H9 (cell line): ENCODE measurements at regions not wholly inside any gene's neighbourhood (a gene's known extent, or its start where the extent isn't known, plus 50 kb on each side); places are given as distances from the start of the nearest gene placed in this dataset.

Experiments
- DNase-seq: peaks from one replicate; pipeline ENCODE4 v3.0.0-alpha.2; 2017
- H2AFZ ChIP-seq: one replicate; pipeline ENCODE4 v1.6.1; 2013; ENCODE audit warnings: mild to moderate bottlenecking, low read length, control low read depth, moderate library complexity
- H2AK5ac ChIP-seq: 2 replicates; pipeline ENCODE4 v1.6.1; 2013; ENCODE audit warnings: low read length, control low read depth, mixed read lengths; ENCODE audit not compliant: insufficient read length
- H2BK120ac ChIP-seq: one replicate; pipeline ENCODE4 v1.6.1; 2013; ENCODE audit warnings: low read depth, mild to moderate bottlenecking, low read length, control low read depth, inconsistent platforms; ENCODE audit not compliant: poor library complexity, severe bottlenecking
- H2BK12ac ChIP-seq: 2 replicates; pipeline ENCODE4 v1.6.1; 2013; ENCODE audit warnings: low read length, control low read depth, mixed read lengths, low read depth; ENCODE audit not compliant: insufficient read length
- H2BK15ac ChIP-seq: 2 replicates; pipeline ENCODE4 v1.6.1; 2013; ENCODE audit warnings: low read depth, low read length, control low read depth
- H2BK20ac ChIP-seq: one replicate; pipeline ENCODE4 v1.6.1; 2013; ENCODE audit warnings: low read depth, mild to moderate bottlenecking, low read length, control low read depth, inconsistent platforms; ENCODE audit not compliant: poor library complexity, severe bottlenecking
- H2BK5ac ChIP-seq: 2 replicates; pipeline ENCODE4 v1.6.1; 2013; ENCODE audit warnings: low read length, control low read depth, mixed read lengths; ENCODE audit not compliant: insufficient read length
- H3K14ac ChIP-seq: 2 replicates; pipeline ENCODE4 v1.6.1; 2013; ENCODE audit warnings: low read length, control low read depth; ENCODE audit not compliant: insufficient read depth
- H3K18ac ChIP-seq: 2 replicates; pipeline ENCODE4 v1.6.1; 2013; ENCODE audit warnings: low read depth, mild to moderate bottlenecking, mixed read lengths, low read length, control low read depth; ENCODE audit not compliant: insufficient read length
- H3K23ac ChIP-seq: 2 replicates; pipeline ENCODE4 v1.6.1; 2013; ENCODE audit warnings: low read length, control low read depth, mixed read lengths, low read depth; ENCODE audit not compliant: insufficient read length
- H3K23me2 ChIP-seq: 2 replicates; pipeline ENCODE4 v1.6.1; 2013; ENCODE audit warnings: low read depth, mild to moderate bottlenecking, mixed read lengths, low read length, control low read depth; ENCODE audit not compliant: insufficient read length, poor library complexity, severe bottlenecking
- H3K27ac ChIP-seq: 2 replicates; pipeline ENCODE4 v1.5.1; 2013; ENCODE audit warnings: low read length, control low read depth, mixed read lengths, low read depth; ENCODE audit not compliant: insufficient read length
- H3K27me3 ChIP-seq: 2 replicates; pipeline ENCODE4 v1.6.1; 2013; ENCODE audit warnings: low read length, control low read depth, inconsistent platforms; ENCODE audit not compliant: insufficient read depth
- H3K4ac ChIP-seq: 2 replicates; pipeline ENCODE4 v1.6.1; 2013; ENCODE audit warnings: low read depth, mild to moderate bottlenecking, control low read depth, inconsistent platforms, low read length, moderate library complexity
- H3K4me1 ChIP-seq: 2 replicates; pipeline ENCODE4 v1.6.1; 2013; ENCODE audit warnings: low read length, control low read depth, inconsistent platforms; ENCODE audit not compliant: insufficient read depth
- H3K4me2 ChIP-seq: 2 replicates; pipeline ENCODE4 v1.6.1; 2013; ENCODE audit warnings: low read length, control low read depth, mixed read lengths; ENCODE audit not compliant: insufficient read length, insufficient read depth
- H3K56ac ChIP-seq: 2 replicates; pipeline ENCODE4 v1.6.1; 2013; ENCODE audit warnings: low read depth, mild to moderate bottlenecking, mixed read lengths, low read length, control low read depth; ENCODE audit not compliant: insufficient read length
- H3K79me1 ChIP-seq: 2 replicates; pipeline ENCODE4 v1.6.1; 2013; ENCODE audit warnings: low read depth, mild to moderate bottlenecking, moderate library complexity, low read length, control low read depth, inconsistent platforms; ENCODE audit not compliant: insufficient read depth, poor library complexity, severe bottlenecking
- H3K79me2 ChIP-seq: 2 replicates; pipeline ENCODE4 v1.6.1; 2013; ENCODE audit warnings: low read length, control low read depth, inconsistent platforms; ENCODE audit not compliant: insufficient read depth
- H3K9ac ChIP-seq: 2 replicates; pipeline ENCODE4 v1.6.1; 2013; ENCODE audit warnings: low read length, control low read depth, mixed read lengths; ENCODE audit not compliant: insufficient read length; ENCODE audit errors: extremely low read depth
- H3K9me3 ChIP-seq: one replicate; pipeline ENCODE4 v1.6.1; 2013; ENCODE audit warnings: low read depth, low read length, inconsistent platforms; ENCODE audit not compliant: control insufficient read depth
- H3T11ph ChIP-seq: one replicate; pipeline ENCODE4 v1.6.1; 2013; ENCODE audit warnings: mild to moderate bottlenecking, low read length, control low read depth, inconsistent platforms
- H4K20me1 ChIP-seq: one replicate; pipeline ENCODE4 v1.6.1; 2013; ENCODE audit not compliant: control insufficient read depth, insufficient read length, insufficient read depth
- H4K5ac ChIP-seq: 2 replicates; pipeline ENCODE4 v1.6.1; 2013; ENCODE audit warnings: low read depth, mild to moderate bottlenecking, mixed read lengths, low read length, control low read depth; ENCODE audit not compliant: insufficient read length
- H4K8ac ChIP-seq: replicated peaks from 2 replicates; pipeline ENCODE4 v1.6.1; 2013; ENCODE audit warnings: low read length, control low read depth, mixed read lengths, low read depth; ENCODE audit not compliant: insufficient read length
- H4K91ac ChIP-seq: 2 replicates; pipeline ENCODE4 v1.6.1; 2013; ENCODE audit warnings: low read depth, mild to moderate bottlenecking, moderate library complexity, mixed read lengths, low read length, control low read depth; ENCODE audit not compliant: insufficient read length
- H3K27ac Mint-ChIP-seq, 3 experiments: 2 replicates in 2 of 3; 3 replicates in 1 of 3; pipeline ENCODE4 v1.8.0; 2020 to 2021; ENCODE audit warnings: mixed read lengths in 3 of 3, mild to moderate bottlenecking in 1 of 3, moderate library complexity in 1 of 3
- H3K27me3 Mint-ChIP-seq: 2 replicates; pipeline ENCODE4 v1.8.0; 2021; ENCODE audit warnings: low read depth, mild to moderate bottlenecking, moderate library complexity, mixed read lengths
- H3K36me3 Mint-ChIP-seq, 3 experiments: 2 replicates in 2 of 3; 3 replicates in 1 of 3; pipeline ENCODE4 v1.8.0; 2020 to 2021; ENCODE audit warnings: low read depth in 3 of 3, mixed read lengths in 3 of 3; ENCODE audit not compliant: insufficient read depth in 1 of 3
- H3K4me1 Mint-ChIP-seq, 2 experiments: 2 replicates each; pipeline ENCODE4 v1.8.0; 2020; ENCODE audit warnings: mixed read lengths in 2 of 2
- H3K4me3 Mint-ChIP-seq, 2 experiments: 2 replicates in 1 of 2; 3 replicates in 1 of 2; pipeline ENCODE4 v1.8.0; 2020 to 2021; ENCODE audit warnings: mild to moderate bottlenecking in 2 of 2, mixed read lengths in 2 of 2, moderate library complexity in 1 of 2
- H3K9me3 Mint-ChIP-seq, 2 experiments: 2 replicates in 1 of 2; 3 replicates in 1 of 2; pipeline ENCODE4 v1.8.0; 2020; ENCODE audit warnings: mild to moderate bottlenecking in 2 of 2, mixed read lengths in 2 of 2, moderate library complexity in 1 of 2
- WGBS: extraction: QIAGEN DNeasy Blood & Tissue Kit; methylation state at CpG from one replicate; pipeline ENCODE4 v1.1.7; 2013; ENCODE audit warnings: missing lambda C conversion rate, low lambda C conversion rate, mixed read lengths; ENCODE audit not compliant: insufficient read length; ENCODE audit errors: extremely low coverage; 5-methylcytosine and 5-hydroxymethylcytosine counted together
- TF ChIP-seq, protein P1 (sequence below): fragments of 200-600 bp; sonication (generic); conservative IDR thresholded peaks from 3 replicates; pipeline ENCODE4 v1.8.0; 2021; ENCODE audit warnings: antibody characterized with exemption, mild to moderate bottlenecking

GRCh38 chrX:95878874-95879273 is 805.8 kb upstream of the DIAPH2 start:
- H3K79me1 ChIP-seq, result no peaks in the 10 kb centered on the region
- H4K8ac ChIP-seq, result no peak overlapping the region
- WGBS, result no CpG with 5 or more reads among the region's 4 CpGs
- no peak overlapping the region for H2AK5ac ChIP-seq
- H3T11ph ChIP-seq, result no peak overlapping the region
- H2BK120ac ChIP-seq, result no peak overlapping the region
- no peak overlapping the region for H2BK20ac ChIP-seq
- H3K9ac ChIP-seq, result no peak overlapping the region
- H2BK12ac ChIP-seq, result no peak overlapping the region
- H3K23ac ChIP-seq, result no peak overlapping the region
- H2AFZ ChIP-seq, result no peak overlapping the region
- no peak overlapping the region for H2BK5ac ChIP-seq
- no peaks in the 10 kb centered on the region for H3K4me1 ChIP-seq
- no peaks in the 10 kb centered on the region for H3K9me3 ChIP-seq
- no peak overlapping the region for H3K14ac ChIP-seq
- H3K56ac ChIP-seq, result no peak overlapping the region
- H3K27me3 ChIP-seq, result no peaks in the 10 kb centered on the region
- Mint-ChIP-seq H3K27ac (no peak overlapping the region), H3K4me3 (no peak overlapping the region), H3K27me3 (no peaks in the 10 kb centered on the region), H3K36me3 (no peaks in the 10 kb centered on the region), H3K9me3 (peaks cover 0 to 8% of the 10 kb centered on the region in 2 experiments; a peak in 4 of 5 replicates), H3K4me1 (no peaks in the 10 kb centered on the region)
- no peaks in the 10 kb centered on the region for H3K23me2 ChIP-seq
- H4K5ac ChIP-seq, result no peak overlapping the region
- no peak overlapping the region for H3K27ac ChIP-seq
- H3K4ac ChIP-seq, result no peak overlapping the region
- TF ChIP-seq, protein P1, sequence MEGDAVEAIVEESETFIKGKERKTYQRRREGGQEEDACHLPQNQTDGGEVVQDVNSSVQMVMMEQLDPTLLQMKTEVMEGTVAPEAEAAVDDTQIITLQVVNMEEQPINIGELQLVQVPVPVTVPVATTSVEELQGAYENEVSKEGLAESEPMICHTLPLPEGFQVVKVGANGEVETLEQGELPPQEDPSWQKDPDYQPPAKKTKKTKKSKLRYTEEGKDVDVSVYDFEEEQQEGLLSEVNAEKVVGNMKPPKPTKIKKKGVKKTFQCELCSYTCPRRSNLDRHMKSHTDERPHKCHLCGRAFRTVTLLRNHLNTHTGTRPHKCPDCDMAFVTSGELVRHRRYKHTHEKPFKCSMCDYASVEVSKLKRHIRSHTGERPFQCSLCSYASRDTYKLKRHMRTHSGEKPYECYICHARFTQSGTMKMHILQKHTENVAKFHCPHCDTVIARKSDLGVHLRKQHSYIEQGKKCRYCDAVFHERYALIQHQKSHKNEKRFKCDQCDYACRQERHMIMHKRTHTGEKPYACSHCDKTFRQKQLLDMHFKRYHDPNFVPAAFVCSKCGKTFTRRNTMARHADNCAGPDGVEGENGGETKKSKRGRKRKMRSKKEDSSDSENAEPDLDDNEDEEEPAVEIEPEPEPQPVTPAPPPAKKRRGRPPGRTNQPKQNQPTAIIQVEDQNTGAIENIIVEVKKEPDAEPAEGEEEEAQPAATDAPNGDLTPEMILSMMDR, result no peak
- no peak overlapping the region for H3K4me2 ChIP-seq
- H3K18ac ChIP-seq, result no peak overlapping the region
- no peaks in the 10 kb centered on the region for H3K79me2 ChIP-seq
- no peak for DNase-seq
- H4K20me1 ChIP-seq, result no peaks in the 10 kb centered on the region
- no peak overlapping the region for H4K91ac ChIP-seq
- H2BK15ac ChIP-seq, result no peak overlapping the region
